GM23338 (cell line): ENCODE measurements at regions not wholly inside any gene's neighbourhood (a gene's known extent, or its start where the extent isn't known, plus 50 kb on each side); places are given as distances from the start of the nearest gene placed in this dataset.

Source experiments
- ATAC-seq: fragments of 200-7000 bp; cut with Tn5 transposase; 3 replicates; pipeline ENCODE4 v1.9.1; 2020
- DNase-seq: peaks from one replicate; pipeline ENCODE4 v3.0.0-alpha.2; 2015; ENCODE audit warnings: low spot score
- H2AFZ ChIP-seq: fragments of 200-600 bp; sonication (generic); 2 replicates; pipeline ENCODE4 v1.8.0; 2016; ENCODE audit warnings: antibody characterized with exemption, mild to moderate bottlenecking, moderate library complexity
- H3F3A ChIP-seq: fragments of 200-600 bp; sonication (generic); replicated peaks from 2 replicates; pipeline ENCODE4 v1.8.0; 2017; ENCODE audit warnings: antibody characterized with exemption, mixed run types, low read depth
- H3K27ac ChIP-seq: fragments of 200-600 bp; sonication (generic); 2 replicates; pipeline ENCODE4 v1.6.1; 2016; ENCODE audit warnings: low read depth
- H3K27me3 ChIP-seq: fragments of 200-600 bp; sonication (generic); 2 replicates; pipeline ENCODE4 v1.8.0; 2016; ENCODE audit warnings: mild to moderate bottlenecking, mixed run types, moderate library complexity; ENCODE audit not compliant: insufficient read depth
- H3K36me3 ChIP-seq: fragments of 200-600 bp; sonication (generic); 2 replicates; pipeline ENCODE4 v1.8.0; 2016; ENCODE audit warnings: mild to moderate bottlenecking; ENCODE audit not compliant: insufficient read depth
- H3K4me1 ChIP-seq: fragments of 200-600 bp; sonication (generic); 2 replicates; pipeline ENCODE4 v1.8.0; 2016; ENCODE audit warnings: mild to moderate bottlenecking, moderate library complexity; ENCODE audit not compliant: insufficient read depth
- H3K4me2 ChIP-seq: fragments of 200-600 bp; sonication (generic); 2 replicates; pipeline ENCODE4 v1.7.1; 2017; ENCODE audit warnings: mixed run types
- H3K4me3 ChIP-seq: fragments of 200-600 bp; sonication (generic); 2 replicates; pipeline ENCODE4 v1.6.1; 2016; ENCODE audit warnings: mixed run types
- H3K79me2 ChIP-seq: fragments of 200-600 bp; sonication (generic); replicated peaks from 2 replicates; pipeline ENCODE4 v1.8.0; 2017; ENCODE audit warnings: mild to moderate bottlenecking; ENCODE audit not compliant: insufficient read depth
- H3K9me2 ChIP-seq: fragments of 200-600 bp; sonication (generic); 2 replicates; pipeline ENCODE4 v1.8.0; 2017; ENCODE audit not compliant: insufficient read depth
- H4K20me1 ChIP-seq: fragments of 200-600 bp; sonication (generic); replicated peaks from 2 replicates; pipeline ENCODE4 v1.8.0; 2017; ENCODE audit warnings: mild to moderate bottlenecking; ENCODE audit not compliant: insufficient read depth
- H3K27ac Mint-ChIP-seq: 2 replicates; pipeline ENCODE4 v1.8.0; 2020; ENCODE audit warnings: inconsistent platforms, mild to moderate bottlenecking, moderate library complexity, mixed read lengths
- H3K27me3 Mint-ChIP-seq: 3 replicates; pipeline ENCODE4 v1.8.0; 2022; ENCODE audit warnings: low read depth, mild to moderate bottlenecking, moderate library complexity, mixed read lengths, inconsistent platforms; ENCODE audit not compliant: insufficient read depth, poor library complexity
- H3K36me3 Mint-ChIP-seq: 3 replicates; pipeline ENCODE4 v1.8.0; 2021; ENCODE audit warnings: low read depth, mild to moderate bottlenecking, inconsistent platforms, moderate library complexity, mixed read lengths
- H3K4me1 Mint-ChIP-seq: 3 replicates; pipeline ENCODE4 v1.8.0; 2020; ENCODE audit warnings: mild to moderate bottlenecking, inconsistent platforms, mixed read lengths
- H3K4me3 Mint-ChIP-seq: 3 replicates; pipeline ENCODE4 v1.8.0; 2021; ENCODE audit warnings: moderate library complexity, mild to moderate bottlenecking, inconsistent platforms, mixed read lengths
- H3K9me3 Mint-ChIP-seq: 3 replicates; pipeline ENCODE4 v1.8.0; 2020; ENCODE audit warnings: moderate library complexity, mild to moderate bottlenecking, inconsistent platforms, mixed read lengths
- CREB1 ChIP-seq: fragments of 250-450 bp; sonication (Bioruptor Pico); IDR thresholded peaks from 2 replicates; pipeline ENCODE4 v1.5.0; 2020; ENCODE audit warnings: low read depth, mild to moderate bottlenecking, moderate library complexity
- CTCF ChIP-seq, 2 experiments: fragments of 200-600 bp in 1 of 2; sonication (generic) in 1 of 2; conservative IDR thresholded peaks; 2 replicates each; pipeline versions ENCODE4 v1.5.1 to v1.6.1; 2016 to 2017; ENCODE audit warnings: antibody characterized with exemption in 2 of 2, low read depth in 2 of 2, mild to moderate bottlenecking in 2 of 2, moderate library complexity in 1 of 2
- ETS1 ChIP-seq: IDR thresholded peaks from 2 replicates; pipeline ENCODE4 v1.6.1; 2016; ENCODE audit warnings: antibody characterized with exemption
- EZH2 ChIP-seq: fragments of 200-600 bp; sonication (generic); IDR thresholded peaks from one replicate; pipeline ENCODE4 v1.8.0; 2017; ENCODE audit warnings: antibody characterized with exemption, mild to moderate bottlenecking, low read depth; ENCODE audit not compliant: unreplicated experiment
- EZH2phosphoT487 ChIP-seq: fragments of 200-600 bp; sonication (generic); IDR thresholded peaks from one replicate; pipeline ENCODE4 v1.8.1; 2018; ENCODE audit warnings: antibody characterized with exemption; ENCODE audit not compliant: unreplicated experiment
- JUNB ChIP-seq: IDR thresholded peaks from one replicate; pipeline ENCODE4 v1.6.1; 2016; ENCODE audit warnings: antibody characterized with exemption; ENCODE audit not compliant: unreplicated experiment
- NANOG ChIP-seq: IDR thresholded peaks from 2 replicates; pipeline ENCODE4 v1.6.1; 2016; ENCODE audit warnings: antibody characterized with exemption, borderline replicate concordance
- POLR2AphosphoS5 ChIP-seq: IDR thresholded peaks from 2 replicates; pipeline ENCODE4 v1.6.1; 2016; ENCODE audit warnings: antibody characterized with exemption, low read depth
- REST ChIP-seq: IDR thresholded peaks from one replicate; pipeline ENCODE4 v1.6.1; 2018; ENCODE audit warnings: antibody characterized with exemption; ENCODE audit not compliant: unreplicated experiment
- STAT1 ChIP-seq: IDR thresholded peaks from one replicate; pipeline ENCODE4 v1.6.1; 2016; ENCODE audit warnings: antibody characterized with exemption; ENCODE audit not compliant: unreplicated experiment
- ZNF114 ChIP-seq: fragments of 250-450 bp; sonication (Bioruptor Pico); IDR thresholded peaks from 2 replicates; pipeline ENCODE4 v1.5.0; 2020; ENCODE audit warnings: mild to moderate bottlenecking, moderate library complexity
- ZNF331 ChIP-seq: fragments of 250-450 bp; sonication (Bioruptor Pico); IDR thresholded peaks from 2 replicates; pipeline ENCODE4 v1.5.0; 2020; ENCODE audit warnings: low read depth, mild to moderate bottlenecking, moderate library complexity
- ZNF462 ChIP-seq: fragments of 250-450 bp; sonication (Bioruptor Pico); IDR thresholded peaks from 2 replicates; pipeline ENCODE4 v1.5.0; 2020; ENCODE audit warnings: mild to moderate bottlenecking, moderate library complexity

- Histone ChIP-seq H3K4me3 (no peak overlapping the region), H3K36me3 (no peaks in the 10 kb centered on the region), H3K79me2 (no peaks in the 10 kb centered on the region), H3K9me2 (no peaks in the 10 kb centered on the region), H3F3A (no peaks in the 10 kb centered on the region), H3K4me1 (peaks cover 7% of the 10 kb centered on the region), H3K27ac (no peak overlapping the region), H4K20me1 (no peaks in the 10 kb centered on the region), H3K27me3 (no peaks in the 10 kb centered on the region), H3K4me2 (no peak overlapping the region), H2AFZ (no peak overlapping the region)
- H3K4me3 Mint-ChIP-seq = no peak overlapping the region
- DNase-seq (no peak), ATAC-seq (no peak)
- TF ChIP-seq ZNF114 (CRISPR knock-in tag) = no peak
- TF ChIP-seq CREB1 (CRISPR knock-in tag) = no peak
- TF ChIP-seq EZH2phosphoT487 = no peak
- TF ChIP-seq JUNB = no peak
- no peak for TF ChIP-seq ZNF331 (CRISPR knock-in tag)
- TF ChIP-seq EZH2 = no peak
- no peak for TF ChIP-seq ZNF462 (CRISPR knock-in tag)
- no peak for TF ChIP-seq POLR2AphosphoS5
- TF ChIP-seq CTCF (conservative IDR thresholded peaks at IDR 0.05; ENCODE audit: low read depth in 2 of 2) = no peak
- TF ChIP-seq STAT1 = no peak
- no peak for TF ChIP-seq ETS1
- no peak for TF ChIP-seq REST
- no peak for TF ChIP-seq NANOG
- peaks cover 3% of the 10 kb centered on the region for H3K27me3 Mint-ChIP-seq
- H3K36me3 Mint-ChIP-seq = no peaks in the 10 kb centered on the region
- no peak overlapping the region for H3K27ac Mint-ChIP-seq
- H3K9me3 Mint-ChIP-seq = no peaks in the 10 kb centered on the region
- peaks cover 11% of the 10 kb centered on the region for H3K4me1 Mint-ChIP-seq
Measured at GRCh38 chr6:79864001-79864400, 83.4 kb downstream of the ELOVL4 start.
